ENCODE measurements at regions not wholly inside any gene's neighbourhood (a gene's known extent, or its start where the extent isn't known, plus 50 kb on each side); places are given as distances from the start of the nearest gene placed in this dataset.

GRCh38 chr16:7976563-7976962 lies 613.7 kb downstream of the TMEM114 start:
- no peak for DNase-seq
- H3K9me3 Mint-ChIP-seq: peaks cover 21% of the 10 kb centered on the region
- H3K4me3 Mint-ChIP-seq: no peak overlapping the region
- H3K27ac Mint-ChIP-seq: no peak overlapping the region
- no peaks in the 10 kb centered on the region for H3K4me1 Mint-ChIP-seq
- no peaks in the 10 kb centered on the region for H3K27me3 Mint-ChIP-seq
- H3K36me3 Mint-ChIP-seq: no peaks in the 10 kb centered on the region
- CTCF ChIA-PET: no interaction called here

GRCh38 chr16:7976125-7976524 lies 614.2 kb downstream of the TMEM114 start:
- Mint-ChIP-seq H3K27ac (no peak overlapping the region), H3K9me3 (peaks cover 21% of the 10 kb centered on the region), H3K27me3 (no peaks in the 10 kb centered on the region), H3K4me3 (no peak overlapping the region), H3K4me1 (no peaks in the 10 kb centered on the region), H3K36me3 (no peaks in the 10 kb centered on the region)
- no peak for DNase-seq
- CTCF ChIA-PET: no interaction called here

- Mint-ChIP-seq H3K9me3 (peaks cover 16% of the 10 kb centered on the region), H3K36me3 (no peaks in the 10 kb centered on the region), H3K4me3 (no peak overlapping the region), H3K27me3 (no peaks in the 10 kb centered on the region), H3K4me1 (no peaks in the 10 kb centered on the region), H3K27ac (no peak overlapping the region)
- no peak for DNase-seq
- CTCF ChIA-PET: no interaction called here
These were observed 622.3 kb downstream of the TMEM114 start for GRCh38 chr16:7967996-7968509.

- H3K4me1 Mint-ChIP-seq: no peaks in the 10 kb centered on the region
- H3K9me3 Mint-ChIP-seq: peaks cover 15% of the 10 kb centered on the region
- H3K27me3 Mint-ChIP-seq: no peaks in the 10 kb centered on the region
These were observed 625.6 kb downstream of the TMEM114 start for GRCh38 chr16:7964744-7965143.

GRCh38 chr16:7964167-7964566 lies 626.1 kb downstream of the TMEM114 start:
- H3K27ac Mint-ChIP-seq: no peak overlapping the region
- CTCF ChIA-PET: no interaction called here
- no peaks in the 10 kb centered on the region for H3K27me3 Mint-ChIP-seq
- H3K4me1 Mint-ChIP-seq: no peaks in the 10 kb centered on the region
- H3K9me3 Mint-ChIP-seq: peaks cover 18% of the 10 kb centered on the region
- no peak overlapping the region for H3K4me3 Mint-ChIP-seq
- DNase-seq: no peak
- no peaks in the 10 kb centered on the region for H3K36me3 Mint-ChIP-seq

More at GRCh38 chr16:7964744-7965143, 625.6 kb downstream of the TMEM114 start:
- no peaks in the 10 kb centered on the region for H3K36me3 Mint-ChIP-seq
- no peak overlapping the region for H3K27ac Mint-ChIP-seq
- DNase-seq: no peak
- no peak overlapping the region for H3K4me3 Mint-ChIP-seq
- CTCF ChIA-PET: no interaction called here

GRCh38 chr16:7962091-7962879 lies 628.0 kb downstream of the TMEM114 start:
- H3K27ac Mint-ChIP-seq: no peak overlapping the region
- H3K4me1 Mint-ChIP-seq: no peaks in the 10 kb centered on the region
- H3K9me3 Mint-ChIP-seq: peaks cover 22% of the 10 kb centered on the region
- no peaks in the 10 kb centered on the region for H3K36me3 Mint-ChIP-seq
- no peak for DNase-seq
- H3K4me3 Mint-ChIP-seq: no peak overlapping the region
- no peaks in the 10 kb centered on the region for H3K27me3 Mint-ChIP-seq
- CTCF ChIA-PET: no interaction called here

- DNase-seq: no peak
- Mint-ChIP-seq H3K27ac (no peak overlapping the region), H3K4me3 (no peak overlapping the region), H3K9me3 (peaks cover 32% of the 10 kb centered on the region), H3K27me3 (no peaks in the 10 kb centered on the region), H3K36me3 (no peaks in the 10 kb centered on the region), H3K4me1 (no peaks in the 10 kb centered on the region)
- CTCF ChIA-PET: no interaction called here
These were observed 624.5 kb downstream of the RBFOX1 start for GRCh38 chr16:7957151-7957550.

- H3K4me3 Mint-ChIP-seq: no peak overlapping the region
- H3K36me3 Mint-ChIP-seq: no peaks in the 10 kb centered on the region
- H3K4me1 Mint-ChIP-seq: no peaks in the 10 kb centered on the region
- no peak overlapping the region for H3K27ac Mint-ChIP-seq
- H3K27me3 Mint-ChIP-seq: no peaks in the 10 kb centered on the region
- DNase-seq: no peak
- peaks cover 21% of the 10 kb centered on the region for H3K9me3 Mint-ChIP-seq
- CTCF ChIA-PET: no interaction called here
These were observed 620.7 kb downstream of the RBFOX1 start for GRCh38 chr16:7953360-7953759.

- no peak overlapping the region for H3K4me3 Mint-ChIP-seq
- CTCF ChIA-PET: no interaction called here
- H3K27me3 Mint-ChIP-seq: no peaks in the 10 kb centered on the region
- H3K36me3 Mint-ChIP-seq: no peaks in the 10 kb centered on the region
- DNase-seq: no peak
- H3K9me3 Mint-ChIP-seq: peaks cover 16% of the 10 kb centered on the region
- no peaks in the 10 kb centered on the region for H3K4me1 Mint-ChIP-seq
- no peak overlapping the region for H3K27ac Mint-ChIP-seq
These were observed 613.5 kb downstream of the RBFOX1 start for GRCh38 chr16:7946142-7946541.

- no peak overlapping the region for H3K27ac Mint-ChIP-seq
- CTCF ChIA-PET: no interaction called here
- peaks cover 5% of the 10 kb centered on the region for H3K9me3 Mint-ChIP-seq
- H3K27me3 Mint-ChIP-seq: no peaks in the 10 kb centered on the region
- H3K36me3 Mint-ChIP-seq: no peaks in the 10 kb centered on the region
- DNase-seq: no peak
- no peak overlapping the region for H3K4me3 Mint-ChIP-seq
- H3K4me1 Mint-ChIP-seq: no peaks in the 10 kb centered on the region
These were observed 605.5 kb downstream of the RBFOX1 start for GRCh38 chr16:7938175-7938574.

GRCh38 chr16:7921345-7921744 lies 588.7 kb downstream of the RBFOX1 start:
- CTCF ChIA-PET: no interaction called here
- Mint-ChIP-seq H3K27ac (no peak overlapping the region), H3K36me3 (no peaks in the 10 kb centered on the region), H3K4me3 (no peak overlapping the region), H3K9me3 (peaks cover 22% of the 10 kb centered on the region), H3K27me3 (no peaks in the 10 kb centered on the region), H3K4me1 (no peaks in the 10 kb centered on the region)
- no peak for DNase-seq

- H3K4me1 Mint-ChIP-seq: no peaks in the 10 kb centered on the region
- H3K27ac Mint-ChIP-seq: no peak overlapping the region
- H3K36me3 Mint-ChIP-seq: no peaks in the 10 kb centered on the region
- H3K27me3 Mint-ChIP-seq: no peaks in the 10 kb centered on the region
- no peak for DNase-seq
- H3K9me3 Mint-ChIP-seq: peaks cover 24% of the 10 kb centered on the region
- no peak overlapping the region for H3K4me3 Mint-ChIP-seq
- CTCF ChIA-PET: no interaction called here
These were observed 587.1 kb downstream of the RBFOX1 start for GRCh38 chr16:7919782-7920181.

- no peak overlapping the region for H3K4me3 Mint-ChIP-seq
- H3K36me3 Mint-ChIP-seq: no peaks in the 10 kb centered on the region
- H3K9me3 Mint-ChIP-seq: peaks cover 16% of the 10 kb centered on the region
- CTCF ChIA-PET: no interaction called here
- DNase-seq: no peak
- no peaks in the 10 kb centered on the region for H3K4me1 Mint-ChIP-seq
- H3K27ac Mint-ChIP-seq: no peak overlapping the region
- H3K27me3 Mint-ChIP-seq: no peaks in the 10 kb centered on the region
These were observed 582.1 kb downstream of the RBFOX1 start for GRCh38 chr16:7914748-7915147.

- H3K4me3 Mint-ChIP-seq: no peak overlapping the region
- no peaks in the 10 kb centered on the region for H3K27me3 Mint-ChIP-seq
- no peaks in the 10 kb centered on the region for H3K4me1 Mint-ChIP-seq
- no peak overlapping the region for H3K27ac Mint-ChIP-seq
- CTCF ChIA-PET: no interaction called here
- H3K36me3 Mint-ChIP-seq: no peaks in the 10 kb centered on the region
- DNase-seq: no peak
- peaks cover 20% of the 10 kb centered on the region for H3K9me3 Mint-ChIP-seq
These were observed 579.5 kb downstream of the RBFOX1 start for GRCh38 chr16:7912132-7912531.

GRCh38 chr16:7910116-7910515 lies 577.5 kb downstream of the RBFOX1 start:
- no peaks in the 10 kb centered on the region for H3K27me3 Mint-ChIP-seq
- CTCF ChIA-PET: no interaction called here
- H3K4me1 Mint-ChIP-seq: no peaks in the 10 kb centered on the region
- H3K27ac Mint-ChIP-seq: no peak overlapping the region
- no peak for DNase-seq
- no peaks in the 10 kb centered on the region for H3K36me3 Mint-ChIP-seq
- H3K4me3 Mint-ChIP-seq: no peak overlapping the region
- peaks cover 20% of the 10 kb centered on the region for H3K9me3 Mint-ChIP-seq

All from activated naive CD4-positive, alpha-beta T cell treated with anti-CD3 and anti-CD28 coated beads, Interleukin-2, amount 10 ng/mL, durations not matched to agents 7 days and 5 days (primary cell).